GM23338 (cell line): ENCODE measurements at regions not wholly inside any gene's neighbourhood (a gene's known extent, or its start where the extent isn't known, plus 50 kb on each side); places are given as distances from the start of the nearest gene placed in this dataset.

Source experiments
- CREB1 ChIP-seq: fragments of 250-450 bp; sonication (Bioruptor Pico); IDR thresholded peaks from 2 replicates; pipeline ENCODE4 v1.5.0; 2020; ENCODE audit warnings: low read depth, mild to moderate bottlenecking, moderate library complexity
- EZH2 ChIP-seq: fragments of 200-600 bp; sonication (generic); IDR thresholded peaks from one replicate; pipeline ENCODE4 v1.8.0; 2017; ENCODE audit warnings: antibody characterized with exemption, mild to moderate bottlenecking, low read depth; ENCODE audit not compliant: unreplicated experiment
- EZH2phosphoT487 ChIP-seq: fragments of 200-600 bp; sonication (generic); IDR thresholded peaks from one replicate; pipeline ENCODE4 v1.8.1; 2018; ENCODE audit warnings: antibody characterized with exemption; ENCODE audit not compliant: unreplicated experiment
- JUNB ChIP-seq: IDR thresholded peaks from one replicate; pipeline ENCODE4 v1.6.1; 2016; ENCODE audit warnings: antibody characterized with exemption; ENCODE audit not compliant: unreplicated experiment
- POLR2AphosphoS5 ChIP-seq: IDR thresholded peaks from 2 replicates; pipeline ENCODE4 v1.6.1; 2016; ENCODE audit warnings: antibody characterized with exemption, low read depth
- REST ChIP-seq: IDR thresholded peaks from one replicate; pipeline ENCODE4 v1.6.1; 2018; ENCODE audit warnings: antibody characterized with exemption; ENCODE audit not compliant: unreplicated experiment
- STAT1 ChIP-seq: IDR thresholded peaks from one replicate; pipeline ENCODE4 v1.6.1; 2016; ENCODE audit warnings: antibody characterized with exemption; ENCODE audit not compliant: unreplicated experiment
- ZNF114 ChIP-seq: fragments of 250-450 bp; sonication (Bioruptor Pico); IDR thresholded peaks from 2 replicates; pipeline ENCODE4 v1.5.0; 2020; ENCODE audit warnings: mild to moderate bottlenecking, moderate library complexity
- ZNF331 ChIP-seq: fragments of 250-450 bp; sonication (Bioruptor Pico); IDR thresholded peaks from 2 replicates; pipeline ENCODE4 v1.5.0; 2020; ENCODE audit warnings: low read depth, mild to moderate bottlenecking, moderate library complexity
- TF ChIP-seq, protein P1 (sequence below), 2 experiments: fragments of 200-600 bp in 1 of 2; sonication (generic) in 1 of 2; conservative IDR thresholded peaks; 2 replicates each; pipeline versions ENCODE4 v1.5.1 to v1.6.1; 2016 to 2017; ENCODE audit warnings: antibody characterized with exemption in 2 of 2, low read depth in 2 of 2, mild to moderate bottlenecking in 2 of 2, moderate library complexity in 1 of 2

DNA sequence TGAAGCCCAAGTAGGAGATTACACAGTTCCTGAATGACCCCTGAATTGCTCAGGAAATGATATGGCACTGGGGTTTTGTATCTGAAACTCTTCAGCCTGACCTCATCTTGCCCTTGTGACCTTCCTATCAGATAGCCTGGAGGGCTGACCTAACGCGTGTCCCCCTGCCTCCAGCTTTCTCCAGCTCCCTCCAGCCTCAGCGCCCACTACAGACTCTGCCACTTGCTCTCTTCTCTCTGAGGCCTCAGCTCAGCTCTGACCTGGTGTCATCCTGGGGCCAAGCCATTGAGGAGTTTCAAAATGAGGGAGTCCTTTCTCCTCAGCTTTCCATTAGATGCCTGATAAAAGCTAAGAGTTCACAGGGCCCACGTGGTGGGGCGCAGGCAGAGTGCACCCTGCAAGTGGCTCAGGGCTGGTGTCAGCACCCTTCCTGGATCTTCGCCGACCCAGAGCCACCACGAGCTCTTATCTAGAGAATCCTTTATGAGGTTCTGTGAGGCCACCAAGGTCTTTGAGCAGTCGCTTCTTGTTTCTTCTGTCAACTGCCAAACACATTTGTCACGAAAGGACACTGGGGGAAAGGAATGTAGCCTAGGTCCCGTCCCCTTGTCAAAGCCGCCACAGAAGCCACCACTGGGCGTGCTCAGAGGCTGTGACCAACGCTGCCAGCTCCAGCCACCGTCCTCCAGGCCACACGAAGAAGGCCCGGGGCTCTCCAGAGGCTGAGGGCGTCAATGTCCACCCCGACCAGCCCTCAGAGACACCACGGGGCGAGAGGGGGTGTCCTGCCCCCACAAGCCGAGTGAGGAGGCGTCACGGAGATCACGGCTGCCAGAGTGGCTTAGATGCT, 131.3 kb upstream of the GPC1 start:
- TF ChIP-seq EZH2phosphoT487 (no peak), EZH2 (no peak), JUNB (no peak), ZNF114 (CRISPR knock-in tag) (no peak), CREB1 (CRISPR knock-in tag) (no peak), REST (no peak), ZNF331 (CRISPR knock-in tag) (no peak), POLR2AphosphoS5 (no peak), STAT1 (no peak)
- TF ChIP-seq, protein P1, sequence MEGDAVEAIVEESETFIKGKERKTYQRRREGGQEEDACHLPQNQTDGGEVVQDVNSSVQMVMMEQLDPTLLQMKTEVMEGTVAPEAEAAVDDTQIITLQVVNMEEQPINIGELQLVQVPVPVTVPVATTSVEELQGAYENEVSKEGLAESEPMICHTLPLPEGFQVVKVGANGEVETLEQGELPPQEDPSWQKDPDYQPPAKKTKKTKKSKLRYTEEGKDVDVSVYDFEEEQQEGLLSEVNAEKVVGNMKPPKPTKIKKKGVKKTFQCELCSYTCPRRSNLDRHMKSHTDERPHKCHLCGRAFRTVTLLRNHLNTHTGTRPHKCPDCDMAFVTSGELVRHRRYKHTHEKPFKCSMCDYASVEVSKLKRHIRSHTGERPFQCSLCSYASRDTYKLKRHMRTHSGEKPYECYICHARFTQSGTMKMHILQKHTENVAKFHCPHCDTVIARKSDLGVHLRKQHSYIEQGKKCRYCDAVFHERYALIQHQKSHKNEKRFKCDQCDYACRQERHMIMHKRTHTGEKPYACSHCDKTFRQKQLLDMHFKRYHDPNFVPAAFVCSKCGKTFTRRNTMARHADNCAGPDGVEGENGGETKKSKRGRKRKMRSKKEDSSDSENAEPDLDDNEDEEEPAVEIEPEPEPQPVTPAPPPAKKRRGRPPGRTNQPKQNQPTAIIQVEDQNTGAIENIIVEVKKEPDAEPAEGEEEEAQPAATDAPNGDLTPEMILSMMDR (conservative IDR thresholded peaks at IDR 0.05; ENCODE audit: low read depth in 2 of 2): no peak
